ENCODE measurements at regions not wholly inside any gene's neighbourhood (a gene's known extent, or its start where the extent isn't known, plus 50 kb on each side); places are given as distances from the start of the nearest gene placed in this dataset.

DNA sequence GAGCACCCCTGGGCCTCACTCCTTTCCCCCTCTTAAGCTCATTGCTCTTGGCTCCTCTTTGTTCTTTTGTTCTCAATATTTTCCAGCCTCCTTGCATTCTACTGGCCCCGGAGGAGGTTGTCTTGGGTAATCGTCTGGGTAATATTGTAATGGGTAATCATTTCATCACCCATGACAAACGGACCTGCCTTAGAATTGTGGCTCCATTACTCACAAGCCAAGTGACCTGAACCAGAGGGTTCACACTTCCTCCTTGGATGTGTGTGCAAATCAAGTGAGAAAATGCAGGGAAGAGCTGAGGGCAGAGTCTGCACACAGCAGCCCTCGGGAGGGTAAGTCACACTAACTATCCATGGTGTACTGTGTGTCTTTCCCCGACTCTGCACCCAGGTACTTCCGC is 305.0 kb downstream of the BUD13 start:
- DNase-seq, result no peak

GRCh38 chr11:116466801-116467200 is 306.0 kb downstream of the BUD13 start:
- DNase-seq, result no peak

GRCh38 chr11:116466191-116466590 is 306.6 kb downstream of the BUD13 start:
- no peak for DNase-seq

GRCh38 chr11:116465056-116465455 is 307.7 kb downstream of the BUD13 start:
- no peak for DNase-seq

DNA sequence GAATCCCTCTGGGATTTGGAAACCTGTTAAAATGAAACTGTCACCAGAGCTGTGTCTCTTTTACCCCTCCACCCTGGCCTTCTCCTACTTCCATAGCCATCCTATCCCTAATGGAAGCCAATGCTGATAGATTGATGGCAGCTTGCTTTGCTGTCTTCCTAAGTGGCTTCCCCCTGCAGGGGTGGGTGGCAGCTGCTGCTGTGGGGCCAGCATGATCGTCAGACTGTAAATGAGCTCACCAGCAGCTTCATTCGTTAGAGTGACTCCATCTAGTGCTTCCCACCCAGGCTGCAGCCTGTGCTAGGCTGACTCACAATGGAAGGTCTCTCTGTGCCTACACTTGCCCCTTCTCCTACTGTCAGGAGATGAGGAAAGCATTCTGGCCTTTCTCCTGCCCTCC is 311.0 kb downstream of the BUD13 start:
- no peak for DNase-seq

DNA sequence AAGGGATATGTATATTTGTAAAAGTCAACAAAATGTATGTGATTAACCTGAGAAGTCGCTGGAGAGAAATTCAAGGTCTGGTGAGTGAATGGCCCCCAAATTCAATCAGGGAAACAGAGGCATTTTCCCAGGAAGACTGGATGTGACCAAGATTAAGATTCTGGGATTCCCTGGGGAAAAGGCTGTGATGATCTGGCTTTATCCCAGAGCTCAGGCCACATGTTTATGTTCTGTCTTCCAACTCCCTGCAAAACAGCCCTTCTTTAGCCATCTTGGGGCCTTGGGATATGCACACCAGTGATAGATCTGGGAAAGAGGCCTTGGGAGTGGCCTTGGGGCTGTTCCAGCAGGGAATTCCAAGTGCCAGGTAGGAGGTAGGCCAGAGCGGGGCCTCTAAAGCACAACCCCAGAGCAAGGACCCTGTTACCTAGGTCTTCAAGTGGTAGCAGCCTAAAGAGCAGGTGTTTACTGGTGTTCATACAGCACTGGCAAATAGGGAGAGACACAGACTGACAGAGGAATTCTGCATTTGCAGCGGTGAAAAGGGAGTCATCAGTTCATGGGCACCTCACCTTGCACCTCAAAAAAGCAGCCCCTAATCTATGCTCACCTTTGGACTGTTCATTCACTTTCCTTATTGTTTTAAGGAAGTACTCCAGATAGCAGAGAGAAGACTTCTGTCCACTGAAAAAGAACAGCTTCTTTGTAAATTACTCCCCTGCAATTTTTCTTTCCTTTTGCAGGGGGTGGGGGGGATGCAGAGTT is 312.4 kb downstream of the BUD13 start:
- no peak for DNase-seq

- no peak for DNase-seq
Observed at GRCh38 chr11:116459185-116460045, 313.4 kb downstream of the BUD13 start.

DNA sequence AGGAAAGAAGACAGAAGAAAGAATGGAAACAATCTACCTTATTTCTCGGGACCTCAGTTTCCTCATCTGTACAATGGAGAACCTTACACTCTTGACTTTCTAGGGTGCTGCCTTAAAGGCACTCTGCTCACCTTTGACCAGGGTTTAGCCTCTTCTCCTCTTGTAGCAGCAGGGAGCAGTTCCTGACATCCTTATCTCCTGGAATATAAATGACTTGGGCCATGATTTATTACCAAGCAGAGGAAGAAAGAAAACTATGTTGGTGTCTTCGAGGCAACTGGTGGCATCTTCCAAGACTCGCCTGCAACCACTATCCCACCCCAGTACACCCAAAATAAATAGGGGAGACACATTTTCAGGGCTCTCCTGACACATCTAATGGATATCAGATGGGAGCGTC is 314.2 kb downstream of the BUD13 start:
- DNase-seq, result no peak

GRCh38 chr11:116457336-116458007 is 315.3 kb downstream of the BUD13 start:
- no peak for DNase-seq

DNA sequence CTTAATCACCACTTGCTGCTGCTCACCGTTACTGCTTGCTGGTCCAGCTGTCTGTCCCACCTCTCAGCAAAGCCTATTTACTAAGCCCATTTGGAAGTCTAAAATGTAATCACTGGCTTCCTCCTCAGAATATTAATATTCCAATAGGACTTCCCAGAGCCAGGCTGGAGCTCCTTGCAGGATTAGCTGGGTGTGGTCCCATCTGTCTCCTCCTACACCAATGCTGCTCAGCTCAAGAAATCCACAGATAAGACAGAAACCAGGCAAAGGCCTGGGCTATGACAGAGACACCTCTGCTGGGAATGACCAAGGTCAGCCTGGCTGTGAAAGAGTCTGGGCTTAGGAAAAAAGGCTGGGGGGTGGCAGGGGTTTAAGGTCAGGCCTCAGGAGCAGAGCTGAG is 317.8 kb downstream of the BUD13 start:
- DNase-seq, result no peak

GRCh38 chr11:116454020-116454645 is 318.7 kb downstream of the BUD13 start:
- DNase-seq, result no peak

DNA sequence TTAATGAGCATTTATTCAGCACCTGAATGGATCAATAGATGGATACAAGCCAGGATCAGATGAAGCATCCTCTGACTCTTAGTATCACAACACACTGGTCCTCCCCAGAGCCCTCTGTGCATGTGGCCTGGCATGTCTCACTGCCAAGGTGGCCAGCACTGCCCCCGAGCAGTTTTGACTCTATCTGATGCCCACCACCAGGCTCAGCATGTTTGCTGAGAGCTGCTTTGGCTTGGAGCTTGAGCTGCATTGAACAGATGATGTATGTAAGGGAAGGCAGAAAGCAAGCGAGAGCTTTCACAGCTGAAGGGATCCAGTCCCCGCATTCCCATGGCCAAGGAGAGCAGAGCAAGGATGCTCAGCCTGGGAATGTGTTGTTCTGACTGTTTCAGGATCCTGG is 320.3 kb downstream of the BUD13 start:
- DNase-seq, result no peak

DNA sequence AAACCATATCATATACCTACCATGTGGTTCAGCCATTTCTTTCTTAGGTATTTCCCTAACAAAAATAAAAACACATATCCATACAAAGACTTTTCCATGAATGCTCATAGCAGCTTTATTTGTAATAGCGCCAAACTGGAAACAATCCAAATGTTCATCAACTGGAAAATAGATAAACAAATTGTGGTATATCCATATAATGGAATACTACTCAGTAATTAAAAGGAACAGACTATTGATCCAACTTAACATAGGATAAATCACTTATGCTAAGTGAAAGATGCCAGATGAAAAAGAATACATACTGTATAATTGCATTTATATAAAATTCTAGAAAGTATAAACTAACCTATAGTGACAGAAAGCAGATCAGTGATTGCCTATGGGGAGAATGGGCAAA is 323.3 kb downstream of the BUD13 start:
- DNase-seq, result no peak

DNA sequence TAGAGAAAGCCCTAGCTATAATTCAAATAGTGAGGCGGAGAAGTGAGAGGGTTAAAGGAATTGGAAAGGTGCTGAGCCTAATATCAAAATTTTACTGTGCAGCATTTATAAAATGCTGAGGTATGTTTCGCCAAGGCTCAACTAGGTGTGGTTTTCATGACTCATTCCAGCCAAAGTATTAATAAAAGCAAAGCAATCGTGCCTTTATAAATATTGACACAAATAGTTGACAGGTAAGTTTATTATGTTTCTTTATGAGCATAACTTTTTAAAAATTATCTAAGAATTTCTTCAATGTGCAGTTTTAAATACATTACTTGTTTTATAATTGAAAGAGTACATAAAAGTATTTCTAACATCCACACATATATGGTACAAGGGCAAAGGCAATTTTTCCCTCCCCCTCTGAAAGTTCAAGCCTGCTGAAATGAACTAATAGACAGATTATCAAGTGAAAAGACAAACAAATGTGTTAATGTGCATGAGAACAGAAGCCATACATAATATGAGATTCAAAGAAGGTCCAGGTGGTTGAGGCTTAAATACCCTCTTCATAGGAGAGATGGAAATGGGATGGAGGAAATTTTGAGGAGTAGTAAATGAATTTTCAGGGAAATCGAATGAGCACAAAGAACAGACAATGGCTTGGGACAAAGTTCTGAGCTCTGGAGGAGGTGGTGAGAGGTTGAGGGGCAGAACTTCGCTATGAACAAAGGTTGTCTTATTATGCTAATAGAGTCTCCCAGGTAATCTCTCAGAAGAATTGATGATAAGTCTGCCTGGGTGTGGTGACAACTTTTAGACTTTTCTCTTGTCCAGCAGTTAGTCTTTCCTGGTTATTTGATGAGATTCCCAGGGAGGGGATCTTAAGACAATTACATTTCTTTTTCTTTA is 326.5 kb downstream of the BUD13 start:
- DNase-seq, result no peak

DNA sequence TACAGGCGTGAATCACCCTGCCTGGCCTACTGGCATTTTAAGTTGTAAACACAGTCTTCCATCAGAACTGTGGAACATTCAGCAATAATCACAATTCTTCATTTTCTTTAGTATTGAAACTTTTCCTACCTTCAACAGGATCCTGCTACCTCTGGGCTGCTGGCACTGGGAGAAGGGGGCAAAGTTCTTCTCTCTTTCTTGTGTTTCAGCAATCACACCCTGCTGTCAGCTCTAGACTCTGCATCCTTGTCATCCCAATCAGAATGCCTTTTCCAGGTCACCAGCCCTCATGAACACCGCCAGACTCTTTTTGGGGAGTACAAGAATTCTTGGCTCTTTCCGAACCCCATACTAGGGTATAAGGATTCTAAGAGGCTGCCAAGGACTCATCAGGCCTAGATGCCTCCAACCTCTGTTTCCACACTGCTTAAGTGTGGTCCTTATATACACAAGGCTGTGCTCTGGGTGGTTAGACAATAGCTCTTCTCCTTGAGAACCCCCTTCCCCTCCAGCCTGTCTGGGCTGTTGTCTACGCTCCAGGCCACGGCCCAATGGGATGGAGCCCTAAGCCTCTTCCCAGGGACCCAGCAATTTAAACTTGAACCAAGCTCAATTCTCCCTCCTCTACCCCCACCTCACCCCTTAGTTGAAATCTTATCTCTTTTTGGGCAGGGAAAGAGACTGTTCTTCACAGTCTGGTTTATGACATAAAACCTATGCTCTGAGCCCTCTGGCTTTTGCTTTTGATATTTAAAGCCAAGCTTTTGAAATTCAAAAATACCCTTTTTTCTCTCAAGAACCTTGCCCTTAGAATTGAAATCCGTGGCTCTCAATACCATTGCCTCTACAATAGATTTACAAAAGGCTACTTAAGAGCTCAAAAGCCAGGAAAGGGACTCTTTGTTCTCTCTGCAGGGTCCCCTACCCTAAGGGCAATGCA is 327.4 kb downstream of the BUD13 start:
- no peak for DNase-seq

DNA sequence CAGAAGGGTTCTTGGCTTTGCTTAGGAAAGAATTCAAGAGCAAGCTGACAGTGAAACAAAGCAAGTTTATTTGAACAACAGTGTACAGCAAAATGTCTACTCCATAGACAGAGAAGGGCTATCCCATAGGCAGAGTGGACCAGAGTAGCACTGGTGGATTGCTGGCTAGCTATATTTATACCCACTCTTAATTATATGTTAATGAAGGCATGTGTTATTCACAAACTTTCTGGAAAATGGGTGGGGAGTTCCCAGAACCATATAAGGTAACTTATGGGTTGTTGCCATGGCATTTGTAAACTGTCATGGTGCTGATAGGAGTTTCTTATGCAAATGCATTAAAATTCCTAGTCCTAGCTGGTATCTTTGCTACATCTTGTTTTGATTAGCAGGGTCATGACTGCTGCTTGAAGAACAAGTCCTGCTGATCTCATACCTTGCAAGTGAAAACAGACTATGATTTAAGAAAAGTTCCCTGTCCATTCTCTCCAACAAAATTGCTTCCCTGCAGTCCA is 330.5 kb downstream of the BUD13 start:
- DNase-seq, result no peak

DNA sequence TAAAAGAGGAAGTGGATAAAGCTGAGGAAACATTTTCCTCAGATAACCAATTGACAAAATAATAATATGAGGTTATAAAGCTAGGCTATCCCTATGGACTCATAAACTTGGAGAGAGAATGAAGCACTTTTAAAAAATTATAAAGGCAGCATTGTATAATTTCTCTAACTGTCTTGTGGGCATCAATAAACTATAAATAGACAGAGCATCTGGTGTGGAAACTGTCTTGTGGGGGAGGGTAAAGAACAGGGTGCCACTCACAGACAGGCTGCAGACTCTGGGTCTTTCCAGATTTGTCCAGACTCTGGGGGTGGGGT is 333.5 kb downstream of the BUD13 start:
- DNase-seq, result no peak

DNA sequence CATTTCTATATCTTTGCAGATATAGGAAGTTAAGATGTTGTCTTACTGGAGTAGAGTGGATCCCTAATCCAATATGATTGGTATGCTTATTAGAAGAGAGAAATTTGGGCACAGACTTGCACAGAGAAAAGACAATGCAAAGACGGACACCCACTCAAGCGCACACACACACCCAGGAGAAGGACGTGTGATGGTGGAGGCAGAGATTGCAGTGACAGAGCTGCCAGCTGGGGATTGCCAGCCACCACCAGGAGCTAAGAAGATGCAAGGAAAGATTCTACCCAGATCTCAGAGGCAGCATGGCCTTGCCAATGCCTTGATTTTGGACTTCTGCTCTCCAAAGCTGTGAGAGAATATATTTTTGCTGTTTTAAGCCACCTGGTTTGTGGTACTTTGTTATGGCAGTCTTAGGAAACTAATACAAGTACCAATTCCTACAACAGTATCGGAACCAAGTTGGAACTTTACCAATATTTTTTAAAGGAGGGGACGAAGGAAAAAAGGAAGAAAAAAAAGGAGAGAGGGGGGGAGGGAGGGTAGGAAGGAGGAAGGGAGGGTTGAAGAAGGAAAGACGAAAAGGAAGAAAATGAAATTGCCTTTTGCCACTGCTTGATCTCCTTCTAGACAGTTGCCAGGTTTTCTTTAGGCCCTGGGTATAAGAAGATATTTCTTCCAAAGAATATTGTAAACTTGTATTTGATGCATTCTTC is 334.0 kb downstream of the BUD13 start:
- DNase-seq, result no peak

GRCh38 chr11:116434986-116435385 is 337.8 kb downstream of the BUD13 start:
- no peak for DNase-seq

DNA sequence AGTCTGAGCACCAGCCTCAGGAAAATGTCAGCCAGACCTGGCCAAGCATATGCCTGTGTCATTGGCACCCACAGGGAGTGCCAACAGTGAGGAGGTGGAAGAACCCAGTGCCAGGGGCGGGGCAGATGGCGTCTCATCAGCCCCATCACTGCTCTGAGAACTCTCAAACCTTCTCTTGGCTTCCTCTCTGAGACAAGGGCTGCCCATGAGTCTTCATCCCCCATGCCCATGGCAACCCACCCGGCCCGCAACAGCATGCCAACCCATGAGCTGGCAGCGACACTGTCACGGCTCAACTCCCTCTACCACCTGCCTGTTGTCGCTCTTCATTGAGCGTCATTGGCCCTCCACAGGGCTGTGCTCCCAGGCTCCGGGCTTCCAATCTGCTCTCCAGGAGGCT is 340.5 kb downstream of the BUD13 start:
- DNase-seq, result no peak

Data from T1000 (cell line).